Skeletal muscle tissue (tissue), 3 donors: ENCODE measurements at regions not wholly inside any gene's neighbourhood (a gene's known extent, or its start where the extent isn't known, plus 50 kb on each side); places are given as distances from the start of the nearest gene placed in this dataset.

Experiments used
- H3K27ac ChIP-seq: one replicate; pipeline ENCODE4 v1.7.0; 2013; ENCODE audit warnings: mild to moderate bottlenecking, low read depth, low read length, inconsistent platforms
- H3K27me3 ChIP-seq, 3 donors: one replicate each; pipeline ENCODE4 v1.7.0; 2013; ENCODE audit warnings: low read length in 3 of 3; ENCODE audit not compliant: control insufficient read depth in 3 of 3, insufficient read depth in 3 of 3
- H3K36me3 ChIP-seq, 3 donors: one replicate each; pipeline ENCODE4 v1.7.0; 2013; ENCODE audit warnings: low read length in 3 of 3; ENCODE audit not compliant: control insufficient read depth in 3 of 3, insufficient read depth in 3 of 3
- H3K4me1 ChIP-seq, 3 donors: one replicate each; pipeline ENCODE4 v1.7.0; 2013; ENCODE audit warnings: low read length in 3 of 3, mild to moderate bottlenecking in 3 of 3; ENCODE audit not compliant: control insufficient read depth in 3 of 3, insufficient read depth in 3 of 3
- H3K4me3 ChIP-seq, 3 donors: one replicate each; pipeline ENCODE4 v1.7.0; 2013; ENCODE audit warnings: low read length in 3 of 3
- H3K9ac ChIP-seq, 3 donors: one replicate each; pipeline ENCODE4 v1.7.0; 2013; ENCODE audit warnings: low read length in 3 of 3, mild to moderate bottlenecking in 3 of 3, moderate library complexity in 2 of 3, low read depth in 1 of 3
- H3K9me3 ChIP-seq, 3 donors: one replicate each; pipeline ENCODE4 v1.7.0; 2013; ENCODE audit warnings: low read length in 3 of 3; ENCODE audit not compliant: control insufficient read depth in 3 of 3
- donor health status: Osteomylitis.

- H3K4me1 ChIP-seq = no peaks in the 10 kb centered on the region
- peaks cover 0 to under 1% (median 0%) of the 10 kb centered on the region in 3 donors for H3K9me3 ChIP-seq
- H3K27me3 ChIP-seq = no peaks in the 10 kb centered on the region
- no peaks in the 10 kb centered on the region for H3K36me3 ChIP-seq
- H3K9ac ChIP-seq = no peak overlapping the region
- no peak overlapping the region for H3K4me3 ChIP-seq
- no peak overlapping the region for H3K27ac ChIP-seq
These were observed 257.8 kb upstream of the TARS1 start for GRCh38 chr5:33182986-33183385.

GRCh38 chr5:33184367-33184766 lies 256.4 kb upstream of the TARS1 start:
- no peaks in the 10 kb centered on the region for H3K27me3 ChIP-seq

GRCh38 chr5:33188089-33188488 lies 252.7 kb upstream of the TARS1 start:
- Histone ChIP-seq H3K9ac (no peak overlapping the region), H3K9me3 (peaks cover 0 to 3% (median 0%) of the 10 kb centered on the region in 3 donors)

More at GRCh38 chr5:33184367-33184766, 256.4 kb upstream of the TARS1 start:
- Histone ChIP-seq H3K4me1 (no peaks in the 10 kb centered on the region), H3K4me3 (no peak overlapping the region), H3K9ac (no peak overlapping the region), H3K27ac (no peak overlapping the region), H3K9me3 (peaks cover 0 to 3% (median 0%) of the 10 kb centered on the region in 3 donors), H3K36me3 (no peaks in the 10 kb centered on the region)

DNA sequence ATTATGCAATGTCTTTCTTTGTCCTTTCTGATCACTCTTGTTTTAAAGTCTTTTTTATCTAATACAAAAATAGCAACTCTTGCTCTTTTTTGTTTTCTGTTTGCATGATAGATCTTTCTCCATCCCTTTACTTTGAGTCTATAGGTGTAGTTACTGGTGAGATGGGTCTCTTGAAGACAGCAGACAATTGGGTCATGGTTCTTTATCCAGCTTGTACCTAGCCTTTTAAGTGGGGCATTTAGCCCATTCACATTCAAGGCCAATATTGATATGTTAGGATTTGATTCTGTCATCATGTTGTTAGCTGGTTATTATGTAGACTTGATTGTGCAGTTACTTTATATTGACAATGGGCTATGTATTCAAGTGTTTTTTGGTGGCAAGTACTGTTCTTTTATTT lies 245.9 kb upstream of the TARS1 start:
- H3K27ac ChIP-seq = no peak overlapping the region
- no peaks in the 10 kb centered on the region for H3K27me3 ChIP-seq
- no peak overlapping the region for H3K4me3 ChIP-seq
- H3K4me1 ChIP-seq = no peaks in the 10 kb centered on the region
- H3K9ac ChIP-seq = no peak overlapping the region
- no peaks in the 10 kb centered on the region for H3K9me3 ChIP-seq
- H3K36me3 ChIP-seq = no peaks in the 10 kb centered on the region

More at GRCh38 chr5:33188089-33188488, 252.7 kb upstream of the TARS1 start:
- Histone ChIP-seq H3K27me3 (no peaks in the 10 kb centered on the region), H3K4me3 (no peak overlapping the region), H3K4me1 (no peaks in the 10 kb centered on the region), H3K36me3 (no peaks in the 10 kb centered on the region), H3K27ac (no peak overlapping the region)

GRCh38 chr5:33195431-33196165 lies 245.2 kb upstream of the TARS1 start:
- no peak overlapping the region for H3K4me3 ChIP-seq

DNA sequence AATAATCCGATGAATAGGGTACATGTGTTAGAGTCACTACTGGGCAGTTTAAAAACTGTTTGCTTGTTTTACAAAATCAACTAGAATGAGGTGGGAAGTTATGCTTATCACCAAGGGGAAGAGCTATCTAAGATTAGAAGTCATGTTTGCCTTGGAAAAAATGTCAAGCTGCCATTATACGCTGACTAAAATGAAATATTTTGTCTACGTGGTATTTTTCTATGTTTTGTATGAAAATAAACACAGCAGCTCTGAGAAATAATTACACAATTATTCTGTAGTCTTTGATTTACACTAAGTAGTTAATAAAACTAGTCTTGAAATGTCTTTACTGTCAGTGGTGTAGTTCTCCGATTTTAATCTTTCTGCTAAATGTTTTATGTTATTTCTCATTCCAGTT lies 241.9 kb upstream of the TARS1 start:
- Histone ChIP-seq H3K27ac (no peak overlapping the region), H3K36me3 (no peaks in the 10 kb centered on the region), H3K27me3 (no peaks in the 10 kb centered on the region), H3K9me3 (no peaks in the 10 kb centered on the region), H3K4me1 (no peaks in the 10 kb centered on the region), H3K4me3 (no peak overlapping the region), H3K9ac (no peak overlapping the region)

More at GRCh38 chr5:33195431-33196165, 245.2 kb upstream of the TARS1 start:
- no peaks in the 10 kb centered on the region for H3K27me3 ChIP-seq
- H3K4me1 ChIP-seq = no peaks in the 10 kb centered on the region
- no peak overlapping the region for H3K27ac ChIP-seq
- no peaks in the 10 kb centered on the region for H3K36me3 ChIP-seq
- no peak overlapping the region for H3K9ac ChIP-seq
- no peaks in the 10 kb centered on the region for H3K9me3 ChIP-seq

DNA sequence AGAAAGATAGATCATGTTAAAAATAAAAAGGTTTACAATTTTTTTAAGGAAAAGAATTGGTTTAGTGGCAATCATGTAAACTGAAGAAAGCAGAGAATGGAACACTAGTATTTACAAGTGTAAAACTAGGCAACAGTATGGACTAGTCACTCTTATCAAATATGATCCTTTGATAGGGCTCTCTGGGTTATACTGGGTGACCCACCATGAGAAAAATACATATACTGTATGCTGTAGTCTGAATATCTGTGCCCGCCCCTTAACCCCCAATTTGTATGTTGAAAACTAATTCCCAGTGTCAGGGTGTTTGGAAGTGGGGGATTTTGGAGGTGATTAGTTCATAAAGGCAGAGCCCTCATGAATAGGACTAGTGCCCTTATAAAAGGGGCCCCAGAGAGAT lies 236.8 kb upstream of the TARS1 start:
- peaks cover 0 to 10% (median 6%) of the 10 kb centered on the region in 3 donors for H3K4me1 ChIP-seq
- H3K27me3 ChIP-seq = no peaks in the 10 kb centered on the region
- no peaks in the 10 kb centered on the region for H3K36me3 ChIP-seq
- no peak overlapping the region for H3K9ac ChIP-seq
- no peaks in the 10 kb centered on the region for H3K9me3 ChIP-seq
- H3K27ac ChIP-seq = no peak overlapping the region
- H3K4me3 ChIP-seq = no peak overlapping the region

GRCh38 chr5:33205079-33205478 lies 235.7 kb upstream of the TARS1 start:
- no peaks in the 10 kb centered on the region for H3K9me3 ChIP-seq

DNA sequence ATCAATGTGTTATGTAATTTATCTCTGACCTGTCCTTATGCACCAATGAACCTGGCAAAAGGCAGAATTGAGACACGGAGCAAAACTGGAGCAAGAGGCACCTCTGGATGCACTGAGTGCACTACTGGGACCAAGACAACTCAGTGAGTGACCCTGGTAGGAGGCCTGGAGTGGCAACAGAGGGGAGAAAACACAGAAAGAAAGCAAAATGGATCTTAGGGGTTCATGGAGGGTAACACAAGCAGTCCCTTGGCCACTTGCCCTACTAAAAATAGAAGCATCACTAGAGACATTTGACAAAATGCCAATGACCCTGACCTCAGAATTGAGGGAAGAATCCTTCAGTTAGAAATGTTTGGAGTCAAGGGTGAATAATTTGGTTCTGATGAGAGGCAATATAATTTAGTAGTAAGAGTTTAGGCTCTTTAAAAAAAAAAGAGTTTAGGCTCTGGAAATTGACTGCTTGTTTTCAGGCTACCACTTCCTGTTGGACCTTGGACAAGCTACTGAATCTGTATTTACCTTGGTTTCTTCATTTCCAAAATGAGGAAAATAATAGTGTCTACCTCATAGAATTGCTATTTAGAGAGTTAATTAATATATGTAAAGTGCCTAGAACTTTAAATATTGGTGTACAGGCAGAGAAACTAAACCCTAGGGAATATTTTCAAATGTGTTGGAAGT lies 234.9 kb upstream of the TARS1 start:
- Histone ChIP-seq H3K4me1 (peaks cover 0 to 10% (median 6%) of the 10 kb centered on the region in 3 donors), H3K4me3 (no peak overlapping the region), H3K27me3 (no peaks in the 10 kb centered on the region), H3K36me3 (no peaks in the 10 kb centered on the region), H3K27ac (no peak overlapping the region), H3K9ac (no peak overlapping the region), H3K9me3 (no peaks in the 10 kb centered on the region)

More at GRCh38 chr5:33205079-33205478, 235.7 kb upstream of the TARS1 start:
- no peak overlapping the region for H3K27ac ChIP-seq
- no peaks in the 10 kb centered on the region for H3K27me3 ChIP-seq
- no peak overlapping the region for H3K9ac ChIP-seq
- no peak overlapping the region for H3K4me3 ChIP-seq
- H3K36me3 ChIP-seq = no peaks in the 10 kb centered on the region
- peaks cover 0 to 10% (median 6%) of the 10 kb centered on the region in 3 donors for H3K4me1 ChIP-seq

DNA sequence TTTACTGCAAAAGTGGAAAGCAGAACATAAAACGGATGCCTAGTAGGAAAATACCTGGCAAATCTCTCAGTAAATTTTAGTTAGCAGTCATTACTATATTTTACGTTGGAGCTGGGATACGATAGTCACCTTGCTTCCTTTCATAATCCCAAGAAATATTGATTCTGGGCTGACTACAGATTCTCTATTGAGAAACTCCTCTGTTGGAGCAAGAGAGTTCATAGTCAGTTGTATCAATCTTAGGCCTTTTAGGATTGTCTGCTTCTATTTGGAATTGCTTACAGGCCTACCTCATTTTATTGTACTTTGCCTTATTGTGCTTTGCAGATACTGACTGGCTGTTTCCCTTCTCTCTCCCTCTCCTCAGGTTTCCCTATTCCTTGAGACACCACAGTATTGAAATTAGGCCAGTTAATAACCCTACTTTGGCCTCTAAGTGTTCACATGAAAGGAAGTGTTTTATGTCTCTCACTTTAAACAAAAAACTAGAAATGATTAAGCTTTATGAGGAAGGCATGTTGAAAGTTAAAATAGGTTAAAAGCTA lies 233.7 kb upstream of the TARS1 start:
- no peak overlapping the region for H3K4me3 ChIP-seq
- H3K9ac ChIP-seq = no peak overlapping the region
- H3K9me3 ChIP-seq = no peaks in the 10 kb centered on the region
- no peak overlapping the region for H3K27ac ChIP-seq
- H3K4me1 ChIP-seq = peaks cover 0 to 10% (median 6%) of the 10 kb centered on the region in 3 donors
- no peaks in the 10 kb centered on the region for H3K27me3 ChIP-seq
- no peaks in the 10 kb centered on the region for H3K36me3 ChIP-seq
